ENCODE measurements at regions not wholly inside any gene's neighbourhood (a gene's known extent, or its start where the extent isn't known, plus 50 kb on each side); places are given as distances from the start of the nearest gene placed in this dataset.

DNA sequence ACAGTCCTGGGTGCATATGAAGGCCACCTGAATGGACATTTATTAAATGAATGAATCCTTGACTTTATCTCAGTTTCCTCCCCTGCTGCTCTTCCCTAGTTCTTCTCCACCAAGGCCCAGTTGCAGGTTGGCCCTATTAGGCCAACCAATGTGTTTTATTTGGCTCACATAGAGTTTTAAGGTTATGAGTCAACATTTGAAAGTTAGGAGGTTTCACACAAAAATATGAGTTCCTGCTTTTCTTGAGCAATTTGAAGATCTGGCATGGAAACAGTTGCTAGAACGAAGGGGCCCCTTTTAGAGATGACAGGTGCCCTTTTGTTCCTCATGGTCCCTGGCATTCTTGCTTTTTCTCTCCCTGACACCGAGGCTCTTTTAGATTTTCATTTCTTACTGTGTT lies 83.0 kb upstream of the PDZRN3 start:
- H3K36me3 ChIP-seq = no peaks in the 10 kb centered on the region
- H3K27me3 ChIP-seq = no peaks in the 10 kb centered on the region
- no peak overlapping the region for H3K4me3 ChIP-seq
- no peak for DNase-seq
- H3K9me3 ChIP-seq = no peaks in the 10 kb centered on the region

GRCh38 chr3:73706771-73707170 lies 82.0 kb upstream of the PDZRN3 start:
- DNase-seq = no peak
- Histone ChIP-seq H3K36me3 (no peaks in the 10 kb centered on the region), H3K27me3 (no peaks in the 10 kb centered on the region), H3K9me3 (no peaks in the 10 kb centered on the region), H3K4me3 (no peak overlapping the region)

GRCh38 chr3:73705792-73706191 lies 81.1 kb upstream of the PDZRN3 start:
- H3K36me3 ChIP-seq = no peaks in the 10 kb centered on the region
- H3K4me3 ChIP-seq = no peak overlapping the region
- no peaks in the 10 kb centered on the region for H3K27me3 ChIP-seq
- H3K9me3 ChIP-seq = no peaks in the 10 kb centered on the region
- no peak for DNase-seq

DNA sequence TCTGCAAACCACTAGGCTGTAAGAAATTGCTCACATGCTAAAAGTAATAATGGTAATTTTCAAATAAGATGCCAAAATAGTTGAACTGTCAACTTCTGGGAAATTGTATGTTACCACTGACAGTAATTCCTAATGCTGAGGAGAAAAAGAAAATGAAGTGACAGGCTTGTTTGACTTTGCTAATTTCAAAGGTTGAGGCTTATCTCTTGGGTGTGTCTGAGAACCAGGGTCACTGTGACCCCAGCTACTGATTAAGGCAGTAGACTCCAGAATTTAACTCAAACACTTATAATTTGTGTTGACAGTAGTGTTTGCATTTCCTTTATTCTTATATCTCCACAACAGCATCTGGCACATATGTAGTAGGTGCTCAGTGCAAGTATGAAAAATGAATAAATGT lies 74.6 kb upstream of the PDZRN3 start:
- Histone ChIP-seq H3K4me3 (no peak overlapping the region), H3K36me3 (no peaks in the 10 kb centered on the region), H3K9me3 (no peaks in the 10 kb centered on the region), H3K27me3 (no peaks in the 10 kb centered on the region)
- DNase-seq = no peak

- Histone ChIP-seq H3K36me3 (no peaks in the 10 kb centered on the region), H3K4me3 (no peak overlapping the region), H3K27me3 (no peaks in the 10 kb centered on the region), H3K9me3 (no peaks in the 10 kb centered on the region)
- no peak for DNase-seq
Observed at GRCh38 chr3:73697020-73697419, 72.3 kb upstream of the PDZRN3 start.

DNA sequence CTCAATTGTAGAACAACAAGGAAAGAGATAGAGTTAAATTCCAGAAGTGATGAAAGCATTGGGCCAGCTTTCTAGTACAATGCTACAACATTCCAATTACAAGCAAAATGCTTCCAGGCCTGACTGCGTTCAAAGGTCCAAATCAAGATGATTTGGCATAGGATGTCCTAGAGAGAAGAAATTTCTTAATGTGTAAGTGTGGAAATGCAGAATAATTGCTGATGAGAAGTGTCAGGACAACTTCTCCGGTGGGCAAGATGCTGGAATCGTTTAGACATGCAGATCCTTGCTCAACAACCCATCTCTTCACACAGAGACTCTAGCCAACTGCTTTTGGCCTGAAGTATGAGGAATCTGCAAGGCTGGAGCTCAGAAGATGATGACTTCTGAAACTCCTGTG lies 71.1 kb upstream of the PDZRN3 start:
- Histone ChIP-seq H3K36me3 (no peaks in the 10 kb centered on the region), H3K9me3 (no peaks in the 10 kb centered on the region), H3K27me3 (no peaks in the 10 kb centered on the region), H3K4me3 (no peak overlapping the region)
- no peak for DNase-seq

- no peak overlapping the region for H3K4me3 ChIP-seq
- H3K27me3 ChIP-seq = no peaks in the 10 kb centered on the region
- H3K36me3 ChIP-seq = no peaks in the 10 kb centered on the region
- DNase-seq = no peak
- no peaks in the 10 kb centered on the region for H3K9me3 ChIP-seq
Observed at GRCh38 chr3:73694983-73695757, 70.4 kb upstream of the PDZRN3 start.

GRCh38 chr3:73687106-73688004 lies 62.6 kb upstream of the PDZRN3 start:
- H3K27me3 ChIP-seq = no peaks in the 10 kb centered on the region
- H3K4me3 ChIP-seq = no peak overlapping the region
- DNase-seq = no peak
- no peaks in the 10 kb centered on the region for H3K36me3 ChIP-seq
- H3K9me3 ChIP-seq = no peaks in the 10 kb centered on the region

DNA sequence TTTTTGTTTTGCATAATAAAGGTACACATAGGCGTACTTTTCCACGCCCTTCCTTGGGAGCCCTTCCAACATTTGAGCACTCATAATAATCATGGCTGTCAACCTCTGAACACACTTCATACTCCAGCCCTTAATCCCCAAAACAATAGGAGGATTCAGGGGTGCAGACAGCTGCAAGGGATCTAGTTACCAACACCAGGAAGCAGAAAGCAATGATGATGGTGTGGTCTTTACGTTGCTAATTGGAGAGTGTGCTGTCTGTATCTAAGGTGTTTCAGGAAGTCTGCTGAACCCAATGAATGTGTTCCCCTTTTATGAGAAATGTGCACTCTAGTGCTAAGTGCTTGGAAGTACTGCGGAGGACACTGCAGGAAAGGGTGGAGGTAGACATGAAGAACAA lies 60.3 kb upstream of the PDZRN3 start:
- DNase-seq = no peak
- H3K9me3 ChIP-seq = no peaks in the 10 kb centered on the region
- no peaks in the 10 kb centered on the region for H3K36me3 ChIP-seq
- no peaks in the 10 kb centered on the region for H3K27me3 ChIP-seq
- no peak overlapping the region for H3K4me3 ChIP-seq

DNA sequence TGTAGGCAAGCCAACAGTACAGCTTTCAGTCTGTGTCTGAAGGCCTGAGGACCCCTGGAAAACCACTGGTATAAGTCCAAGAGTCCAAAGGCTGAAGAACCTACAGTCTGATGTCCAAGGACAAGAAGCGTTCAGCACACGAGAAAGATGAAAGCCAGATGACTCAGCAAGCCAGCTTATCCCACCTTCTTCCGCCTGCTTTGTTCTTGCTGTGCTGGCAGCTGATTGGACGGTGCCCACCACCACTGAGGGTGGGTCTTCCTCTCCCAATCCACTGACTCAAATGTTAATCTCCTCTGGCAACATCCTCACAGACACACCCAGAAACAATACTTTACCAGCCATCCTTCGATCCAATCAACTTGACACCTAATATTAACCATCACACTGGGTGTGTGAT lies 59.0 kb upstream of the PDZRN3 start:
- DNase-seq = no peak
- Histone ChIP-seq H3K36me3 (no peaks in the 10 kb centered on the region), H3K27me3 (no peaks in the 10 kb centered on the region), H3K4me3 (no peak overlapping the region), H3K9me3 (no peaks in the 10 kb centered on the region)

GRCh38 chr3:73681610-73682009 lies 56.9 kb upstream of the PDZRN3 start:
- H3K4me3 ChIP-seq = no peak overlapping the region

GRCh38 chr3:73681198-73681597 lies 56.5 kb upstream of the PDZRN3 start:
- H3K9me3 ChIP-seq = no peaks in the 10 kb centered on the region
- no peak overlapping the region for H3K4me3 ChIP-seq
- DNase-seq = no peak
- H3K27me3 ChIP-seq = no peaks in the 10 kb centered on the region
- no peaks in the 10 kb centered on the region for H3K36me3 ChIP-seq

More at GRCh38 chr3:73681610-73682009, 56.9 kb upstream of the PDZRN3 start:
- DNase-seq = peak; percentile 68
- no peaks in the 10 kb centered on the region for H3K27me3 ChIP-seq
- no peaks in the 10 kb centered on the region for H3K36me3 ChIP-seq
- H3K9me3 ChIP-seq = no peaks in the 10 kb centered on the region

- no peaks in the 10 kb centered on the region for H3K9me3 ChIP-seq
- no peak for DNase-seq
- H3K27me3 ChIP-seq = no peaks in the 10 kb centered on the region
- no peak overlapping the region for H3K4me3 ChIP-seq
- no peaks in the 10 kb centered on the region for H3K36me3 ChIP-seq
Observed at GRCh38 chr3:73680391-73681095, 55.8 kb upstream of the PDZRN3 start.

DNA sequence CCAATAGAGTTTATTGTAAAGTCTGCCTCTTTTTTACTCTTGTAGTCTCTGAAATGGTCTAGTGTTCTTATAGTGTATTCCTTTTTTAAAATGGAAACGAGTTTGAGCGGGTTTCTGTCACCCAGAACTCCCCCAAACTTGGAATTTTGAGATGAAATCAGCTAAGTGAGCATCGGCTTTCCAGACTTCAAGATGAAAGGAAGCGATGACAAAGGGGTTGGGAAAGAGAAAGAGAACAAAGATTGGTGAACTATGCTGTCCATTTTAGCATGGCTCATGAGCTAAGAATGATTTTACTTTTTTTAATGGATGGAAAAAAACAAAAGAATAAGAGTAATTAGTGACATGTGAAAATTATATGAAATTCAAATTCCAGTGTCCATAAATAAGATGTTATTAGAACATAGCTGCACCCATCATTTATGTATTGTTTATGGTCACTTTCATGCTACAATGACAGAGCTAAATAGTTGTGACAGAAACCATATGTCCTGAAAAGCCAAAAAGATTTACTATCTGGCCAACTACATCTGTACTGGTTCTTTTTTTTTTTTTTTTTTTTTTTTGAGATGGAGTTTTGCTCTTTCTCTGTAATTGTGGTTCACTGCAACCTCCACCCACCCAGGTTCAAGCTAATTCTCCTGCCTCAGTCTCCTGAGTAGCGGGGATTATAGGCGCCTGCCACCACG lies 52.7 kb upstream of the PDZRN3 start:
- H3K36me3 ChIP-seq = no peaks in the 10 kb centered on the region
- no peak overlapping the region for H3K4me3 ChIP-seq
- DNase-seq = no peak
- no peaks in the 10 kb centered on the region for H3K27me3 ChIP-seq
- H3K9me3 ChIP-seq = no peaks in the 10 kb centered on the region

Measured in MG63 (cell line).